ENCODE measurements at regions not wholly inside any gene's neighbourhood (a gene's known extent, or its start where the extent isn't known, plus 50 kb on each side); places are given as distances from the start of the nearest gene placed in this dataset.

DNA sequence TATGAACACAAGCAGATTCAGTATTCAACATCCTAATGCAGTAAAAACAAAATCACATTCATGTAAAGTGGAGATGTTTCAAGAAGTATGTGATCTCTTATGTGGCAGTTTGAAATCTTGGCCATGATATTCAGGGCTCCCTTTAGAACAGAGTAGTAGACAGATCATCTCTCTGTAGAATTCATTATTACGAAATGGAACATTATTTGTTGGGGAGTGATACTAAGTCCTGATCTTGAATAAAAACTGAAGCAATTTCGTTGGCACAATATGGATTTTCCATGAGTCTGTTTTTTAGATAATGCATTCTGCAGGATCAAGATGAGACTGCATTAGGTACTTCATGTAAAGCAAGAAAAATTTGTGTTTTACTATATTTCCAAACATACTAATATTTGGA, 264.4 kb upstream of the NRIP1 start:
- TF ChIP-seq, protein P1, sequence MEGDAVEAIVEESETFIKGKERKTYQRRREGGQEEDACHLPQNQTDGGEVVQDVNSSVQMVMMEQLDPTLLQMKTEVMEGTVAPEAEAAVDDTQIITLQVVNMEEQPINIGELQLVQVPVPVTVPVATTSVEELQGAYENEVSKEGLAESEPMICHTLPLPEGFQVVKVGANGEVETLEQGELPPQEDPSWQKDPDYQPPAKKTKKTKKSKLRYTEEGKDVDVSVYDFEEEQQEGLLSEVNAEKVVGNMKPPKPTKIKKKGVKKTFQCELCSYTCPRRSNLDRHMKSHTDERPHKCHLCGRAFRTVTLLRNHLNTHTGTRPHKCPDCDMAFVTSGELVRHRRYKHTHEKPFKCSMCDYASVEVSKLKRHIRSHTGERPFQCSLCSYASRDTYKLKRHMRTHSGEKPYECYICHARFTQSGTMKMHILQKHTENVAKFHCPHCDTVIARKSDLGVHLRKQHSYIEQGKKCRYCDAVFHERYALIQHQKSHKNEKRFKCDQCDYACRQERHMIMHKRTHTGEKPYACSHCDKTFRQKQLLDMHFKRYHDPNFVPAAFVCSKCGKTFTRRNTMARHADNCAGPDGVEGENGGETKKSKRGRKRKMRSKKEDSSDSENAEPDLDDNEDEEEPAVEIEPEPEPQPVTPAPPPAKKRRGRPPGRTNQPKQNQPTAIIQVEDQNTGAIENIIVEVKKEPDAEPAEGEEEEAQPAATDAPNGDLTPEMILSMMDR (IDR thresholded peaks at IDR 0.05), result no peak
- TF ChIP-seq POLR2A (IDR thresholded peaks at IDR 0.05), result no peak
